WERI-Rb-1 (cell line): ENCODE measurements at regions not wholly inside any gene's neighbourhood (a gene's known extent, or its start where the extent isn't known, plus 50 kb on each side); places are given as distances from the start of the nearest gene placed in this dataset.

ENCODE experiments used
- DNase-seq: peaks from one replicate; pipeline ENCODE4 v3.0.0-alpha.2; 2020
- H3K27ac ChIP-seq: fragments of 250-450 bp; sonication (Bioruptor Pico); 2 replicates; pipeline ENCODE4 v1.5.1; 2020; ENCODE audit warnings: mild to moderate bottlenecking, moderate library complexity
- H3K27me3 ChIP-seq: fragments of 250-450 bp; sonication (Bioruptor Pico); 2 replicates; pipeline ENCODE4 v1.5.1; 2021; ENCODE audit warnings: mild to moderate bottlenecking, low read depth, moderate library complexity; ENCODE audit not compliant: insufficient read depth, severe bottlenecking
- H3K36me3 ChIP-seq: fragments of 250-450 bp; sonication (Bioruptor Pico); 2 replicates; pipeline ENCODE4 v1.5.1; 2020; ENCODE audit warnings: mild to moderate bottlenecking, moderate library complexity
- H3K4me3 ChIP-seq: 2 replicates; pipeline ENCODE4 v1.5.1; 2011; ENCODE audit warnings: low read depth, mild to moderate bottlenecking, control low read depth, low read length
- H3K9me3 ChIP-seq: fragments of 250-450 bp; sonication (Bioruptor Pico); 2 replicates; pipeline ENCODE4 v1.5.1; 2021; ENCODE audit warnings: mild to moderate bottlenecking, moderate library complexity; ENCODE audit not compliant: severe bottlenecking
- TF ChIP-seq, protein P1 (sequence below): IDR thresholded peaks from 2 replicates; pipeline ENCODE4 v1.5.1; 2011; ENCODE audit warnings: low read depth, mild to moderate bottlenecking, control low read depth, inconsistent platforms, low read length

- no peaks in the 10 kb centered on the region for H3K9me3 ChIP-seq
- H3K27me3 ChIP-seq = no peaks in the 10 kb centered on the region
- no peak overlapping the region for H3K4me3 ChIP-seq
- no peaks in the 10 kb centered on the region for H3K36me3 ChIP-seq
- TF ChIP-seq, protein P1, sequence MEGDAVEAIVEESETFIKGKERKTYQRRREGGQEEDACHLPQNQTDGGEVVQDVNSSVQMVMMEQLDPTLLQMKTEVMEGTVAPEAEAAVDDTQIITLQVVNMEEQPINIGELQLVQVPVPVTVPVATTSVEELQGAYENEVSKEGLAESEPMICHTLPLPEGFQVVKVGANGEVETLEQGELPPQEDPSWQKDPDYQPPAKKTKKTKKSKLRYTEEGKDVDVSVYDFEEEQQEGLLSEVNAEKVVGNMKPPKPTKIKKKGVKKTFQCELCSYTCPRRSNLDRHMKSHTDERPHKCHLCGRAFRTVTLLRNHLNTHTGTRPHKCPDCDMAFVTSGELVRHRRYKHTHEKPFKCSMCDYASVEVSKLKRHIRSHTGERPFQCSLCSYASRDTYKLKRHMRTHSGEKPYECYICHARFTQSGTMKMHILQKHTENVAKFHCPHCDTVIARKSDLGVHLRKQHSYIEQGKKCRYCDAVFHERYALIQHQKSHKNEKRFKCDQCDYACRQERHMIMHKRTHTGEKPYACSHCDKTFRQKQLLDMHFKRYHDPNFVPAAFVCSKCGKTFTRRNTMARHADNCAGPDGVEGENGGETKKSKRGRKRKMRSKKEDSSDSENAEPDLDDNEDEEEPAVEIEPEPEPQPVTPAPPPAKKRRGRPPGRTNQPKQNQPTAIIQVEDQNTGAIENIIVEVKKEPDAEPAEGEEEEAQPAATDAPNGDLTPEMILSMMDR = no peak
- DNase-seq = no peak
- H3K27ac ChIP-seq = peak overlapping the region; percentile 56
Observed at GRCh38 chr4:138841343-138841742, 174.2 kb upstream of the NOCT start.

GRCh38 chr4:138838251-138838650 is 177.3 kb upstream of the NOCT start:
- TF ChIP-seq, protein P1 = no peak
- Histone ChIP-seq H3K27ac (peak overlapping the region; percentile 75), H3K9me3 (no peaks in the 10 kb centered on the region), H3K36me3 (no peaks in the 10 kb centered on the region), H3K27me3 (no peaks in the 10 kb centered on the region), H3K4me3 (peak overlapping the region; percentile 31)
- peak; percentile 92 for DNase-seq

DNA sequence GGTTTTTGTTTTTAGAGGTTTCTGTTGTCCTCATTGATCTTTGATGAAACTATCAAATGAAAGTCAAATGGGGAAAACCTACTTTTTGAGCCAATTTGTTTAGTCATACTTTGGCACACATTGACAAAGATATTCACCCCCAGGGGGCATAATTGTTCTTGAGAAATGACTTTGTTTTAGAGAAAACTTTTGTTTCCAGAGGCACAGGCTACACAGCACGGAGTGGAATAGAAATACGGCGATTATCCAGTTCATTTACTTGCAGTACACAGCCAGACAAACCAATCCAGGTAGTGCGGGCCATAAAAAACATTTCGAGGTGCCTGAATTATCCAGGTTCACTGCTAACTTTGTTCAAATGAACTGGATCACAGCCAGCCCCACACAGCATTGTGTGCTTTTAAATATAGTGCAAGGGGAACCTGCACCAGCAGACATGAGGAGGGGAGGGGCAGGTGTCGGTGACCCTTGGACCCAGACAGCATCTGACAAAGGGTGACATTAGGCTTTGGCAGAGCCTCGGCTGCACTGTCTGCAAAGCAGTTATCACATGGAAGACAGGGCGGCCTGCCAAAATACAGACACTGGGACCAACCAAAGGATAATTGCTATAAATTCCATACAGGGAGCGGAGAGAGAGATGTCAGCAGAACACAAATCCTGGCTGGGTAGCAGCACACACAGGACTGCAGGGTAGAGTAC is 179.6 kb upstream of the NOCT start:
- no peak for DNase-seq
- Histone ChIP-seq H3K27me3 (no peaks in the 10 kb centered on the region), H3K36me3 (no peaks in the 10 kb centered on the region), H3K9me3 (no peaks in the 10 kb centered on the region), H3K27ac (no peak overlapping the region), H3K4me3 (no peak overlapping the region)
- TF ChIP-seq, protein P1 = no peak

DNA sequence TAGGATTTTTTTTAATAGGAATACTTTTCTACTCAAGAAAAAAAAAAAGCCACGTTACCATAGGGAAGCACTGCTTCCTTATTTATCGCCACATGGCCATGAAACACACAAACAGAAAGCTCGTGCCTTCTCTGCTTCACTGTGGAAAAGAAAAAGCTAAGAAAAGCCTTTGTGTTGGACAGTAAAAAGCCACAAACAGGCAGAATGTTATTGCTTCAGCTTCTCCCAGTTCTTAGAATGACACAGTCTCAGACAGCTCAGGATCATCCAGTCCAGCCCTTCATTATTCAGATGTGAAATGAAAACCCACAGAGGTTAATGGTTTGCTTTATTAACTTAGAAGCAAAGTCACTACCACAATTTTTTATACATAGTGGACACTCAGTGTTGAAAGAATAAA is 181.6 kb upstream of the NOCT start:
- Histone ChIP-seq H3K9me3 (no peaks in the 10 kb centered on the region), H3K36me3 (no peaks in the 10 kb centered on the region), H3K4me3 (no peak overlapping the region), H3K27ac (no peak overlapping the region), H3K27me3 (no peaks in the 10 kb centered on the region)
- TF ChIP-seq, protein P1 = no peak
- DNase-seq = no peak

DNA sequence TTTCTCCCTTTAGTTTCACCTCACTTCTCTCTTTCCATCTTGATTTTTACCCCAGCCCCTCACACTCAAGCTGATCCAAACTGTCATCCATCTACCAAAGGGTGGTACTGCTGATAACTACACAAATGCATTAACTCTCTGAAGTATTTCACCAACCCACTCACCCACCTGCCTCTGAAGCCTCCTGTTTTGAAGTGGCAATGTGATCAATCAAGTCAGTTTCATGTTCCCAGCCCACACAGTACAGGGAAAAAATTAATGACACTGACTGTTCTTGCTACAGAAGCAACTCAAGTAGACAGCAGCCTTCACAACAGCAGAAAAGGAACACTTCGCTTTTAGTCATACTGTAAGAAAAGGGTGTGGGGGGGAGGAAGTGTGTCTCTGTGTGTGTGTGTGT is 183.0 kb upstream of the NOCT start:
- DNase-seq = no peak
- no peaks in the 10 kb centered on the region for H3K36me3 ChIP-seq
- TF ChIP-seq, protein P1 = no peak
- no peak overlapping the region for H3K27ac ChIP-seq
- no peak overlapping the region for H3K4me3 ChIP-seq
- H3K9me3 ChIP-seq = no peaks in the 10 kb centered on the region
- H3K27me3 ChIP-seq = no peaks in the 10 kb centered on the region

GRCh38 chr4:138831948-138832347 is 183.6 kb upstream of the NOCT start:
- no peaks in the 10 kb centered on the region for H3K27me3 ChIP-seq
- H3K9me3 ChIP-seq = no peaks in the 10 kb centered on the region
- TF ChIP-seq, protein P1 = peak; percentile 26; the same call in 1 of the 2 replicates
- no peak overlapping the region for H3K4me3 ChIP-seq
- H3K36me3 ChIP-seq = no peaks in the 10 kb centered on the region
- no peak overlapping the region for H3K27ac ChIP-seq
- no peak for DNase-seq
